ENCODE measurements at regions not wholly inside any gene's neighbourhood (a gene's known extent, or its start where the extent isn't known, plus 50 kb on each side); places are given as distances from the start of the nearest gene placed in this dataset.

- DNase-seq (ENCODE audit: low read depth in 2 of 3, low spot score in 2 of 3), result no peak
Measured at GRCh38 chr2:122003196-122003940, 247.9 kb downstream of the TSN start.

- DNase-seq (ENCODE audit: low read depth in 2 of 3, low spot score in 2 of 3), result no peak
Measured at GRCh38 chr2:122007126-122007525, 251.7 kb downstream of the TSN start.

- DNase-seq (ENCODE audit: low read depth in 2 of 3, low spot score in 2 of 3), result no peak
Measured at GRCh38 chr2:122007577-122007976, 252.1 kb downstream of the TSN start.

- DNase-seq (ENCODE audit: low read depth in 2 of 3, low spot score in 2 of 3), result peak in 1 of 3 donors; percentile 11
Measured at GRCh38 chr2:122009561-122009960, 254.1 kb downstream of the TSN start.

- DNase-seq (ENCODE audit: low read depth in 2 of 3, low spot score in 2 of 3), result no peak
Measured at GRCh38 chr2:122011493-122012270, 256.2 kb downstream of the TSN start.

- DNase-seq (ENCODE audit: low read depth in 2 of 3, low spot score in 2 of 3), result no peak
Measured at GRCh38 chr2:122018736-122019135, 263.3 kb downstream of the TSN start.

GRCh38 chr2:122019724-122020123 is 264.3 kb downstream of the TSN start:
- DNase-seq (ENCODE audit: low read depth in 2 of 3, low spot score in 2 of 3), result peak in 1 of 3 donors; percentile 27

- DNase-seq (ENCODE audit: low read depth in 2 of 3, low spot score in 2 of 3), result no peak
Measured at GRCh38 chr2:122020377-122020776, 264.9 kb downstream of the TSN start.

- no peak for DNase-seq (ENCODE audit: low read depth in 2 of 3, low spot score in 2 of 3)
Measured at GRCh38 chr2:122021941-122022340, 266.5 kb downstream of the TSN start.

GRCh38 chr2:122022531-122022930 is 267.1 kb downstream of the TSN start:
- DNase-seq (ENCODE audit: low read depth in 2 of 3, low spot score in 2 of 3), result no peak

GRCh38 chr2:122023059-122023864 is 267.8 kb downstream of the TSN start:
- DNase-seq (ENCODE audit: low read depth in 2 of 3, low spot score in 2 of 3), result peak in 1 of 3 donors; percentile 44

GRCh38 chr2:122027510-122028217 is 272.2 kb downstream of the TSN start:
- DNase-seq (ENCODE audit: low read depth in 2 of 3, low spot score in 2 of 3), result no peak

- DNase-seq (ENCODE audit: low read depth in 2 of 3, low spot score in 2 of 3), result no peak
Measured at GRCh38 chr2:122028371-122029100, 273.1 kb downstream of the TSN start.

GRCh38 chr2:122029456-122029855 is 274.0 kb downstream of the TSN start:
- no peak for DNase-seq (ENCODE audit: low read depth in 2 of 3, low spot score in 2 of 3)

- no peak for DNase-seq (ENCODE audit: low read depth in 2 of 3, low spot score in 2 of 3)
Measured at GRCh38 chr2:122029945-122030344, 274.5 kb downstream of the TSN start.

- DNase-seq (ENCODE audit: low read depth in 2 of 3, low spot score in 2 of 3), result peak in 1 of 3 donors; percentile 28
Measured at GRCh38 chr2:122031544-122032263, 276.3 kb downstream of the TSN start.

GRCh38 chr2:122032264-122032645 is 276.8 kb downstream of the TSN start:
- no peak for DNase-seq (ENCODE audit: low read depth in 2 of 3, low spot score in 2 of 3)

GRCh38 chr2:122033778-122034177 is 278.3 kb downstream of the TSN start:
- no peak for DNase-seq (ENCODE audit: low read depth in 2 of 3, low spot score in 2 of 3)

- DNase-seq (ENCODE audit: low read depth in 2 of 3, low spot score in 2 of 3), result no peak
Measured at GRCh38 chr2:122034344-122034743, 278.9 kb downstream of the TSN start.

Data from hematopoietic multipotent progenitor cell (in vitro differentiated cells).